HCT116 (cell line): ENCODE measurements at regions not wholly inside any gene's neighbourhood (a gene's known extent, or its start where the extent isn't known, plus 50 kb on each side); places are given as distances from the start of the nearest gene placed in this dataset.

Experiments used
- ATAC-seq: fragments of 200-7000 bp; cut with Tn5 transposase; 2 replicates; pipeline ENCODE4 v1.9.1; 2020; ENCODE audit warnings: mild to moderate bottlenecking, moderate library complexity
- BruUV-seq: library from RNA; stranded (reverse); fragments of 400-500 nt; replicated peaks from 2 replicates; lab custom pipeline; 2021; lab: Mats Ljungman, UMichigan
- CTCF ChIA-PET: fragments of 300-600 bp; sonication (Branson Sonifier 250); formaldehyde crosslinking; loops from one replicate; lab custom pipeline; 2021; ENCODE audit warnings: antibody characterized with exemption; lab: Charles Lee
- POLR2A ChIA-PET: fragments of 300-600, 350-600 bp; sonication (Branson Sonifier 250); formaldehyde crosslinking; loops from one replicate; lab custom pipeline; 2021; ENCODE audit warnings: antibody characterized with exemption; lab: Charles Lee
- RAD21 ChIA-PET, 2 experiments: fragments of 300-600 bp; sonication (Branson Sonifier 250); formaldehyde crosslinking; loops; one replicate each; lab custom pipeline; 2023; ENCODE audit warnings: low total read pairs in 2 of 2; ENCODE audit not compliant: uncharacterized antibody in 2 of 2, unreplicated experiment in 2 of 2, low non-redundant PET in 1 of 2; lab: Charles Lee
- DNase-seq: peaks from one replicate; pipeline ENCODE4 v3.0.0-alpha.2; 2010; ENCODE audit warnings: low read depth, low spot score
- H2AFZ ChIP-seq: fragments of 200-600 bp; shearing (Covaris generic), sonication (generic); 2 replicates; pipeline ENCODE4 v1.6.1; 2017; ENCODE audit warnings: low read depth, mixed run types, mixed read lengths, antibody characterized with exemption, low read length; ENCODE audit not compliant: poor library complexity, severe bottlenecking
- H3K27ac ChIP-seq: 2 replicates; pipeline ENCODE4 v1.5.1; 2012; ENCODE audit warnings: low read depth, low read length
- H3K27me3 ChIP-seq: fragments of 200-600 bp; sonication (generic); 2 replicates; pipeline ENCODE4 v1.6.1; 2016; ENCODE audit warnings: mixed run types, low read length, mixed read lengths; ENCODE audit not compliant: insufficient read depth
- H3K36me3 ChIP-seq, 2 experiments: fragments of 200-500 bp in 1 of 2; fragments of 200-600 bp in 1 of 2; sonication (Bioruptor generic) in 1 of 2; sonication (generic) in 1 of 2; 2 replicates each; pipeline versions ENCODE4 v1.5.1 to v1.6.1; 2014 to 2016; ENCODE audit warnings: low read length in 2 of 2, inconsistent platforms in 1 of 2, mixed read lengths in 1 of 2, mixed run types in 1 of 2; ENCODE audit not compliant: insufficient read depth in 2 of 2, control insufficient read depth in 1 of 2
- H3K4me1 ChIP-seq, 2 experiments: fragments of 200-600 bp in 1 of 2; sonication (generic) in 1 of 2; 2 replicates each; pipeline versions ENCODE4 v1.5.1 to v1.6.1; 2012 to 2017; ENCODE audit warnings: low read length in 2 of 2, inconsistent platforms in 1 of 2, mild to moderate bottlenecking in 1 of 2, mixed read lengths in 1 of 2, mixed run types in 1 of 2, moderate library complexity in 1 of 2; ENCODE audit not compliant: insufficient read depth in 2 of 2, control insufficient read depth in 1 of 2
- H3K4me2 ChIP-seq: fragments of 200-600 bp; sonication (generic); 2 replicates; pipeline ENCODE4 v1.6.1; 2017; ENCODE audit warnings: mixed run types, low read length, mixed read lengths
- H3K4me3 ChIP-seq, 2 experiments: fragments of 200-600 bp in 1 of 2; sonication (generic) in 1 of 2; replicated peaks in 1 of 2; 2 replicates each; pipeline ENCODE4 v1.5.1; 2011 to 2016; ENCODE audit warnings: low read length in 2 of 2, control low read depth in 1 of 2, low read depth in 1 of 2, mild to moderate bottlenecking in 1 of 2, mixed read lengths in 1 of 2, mixed run types in 1 of 2
- H3K79me2 ChIP-seq: fragments of 200-600 bp; sonication (generic); 2 replicates; pipeline ENCODE4 v1.6.1; 2017; ENCODE audit warnings: mild to moderate bottlenecking, mixed run types, low read length, moderate library complexity, mixed read lengths; ENCODE audit not compliant: insufficient read depth
- H3K9ac ChIP-seq: fragments of 200-600 bp; sonication (generic); 2 replicates; pipeline ENCODE4 v1.6.1; 2016; ENCODE audit warnings: low read length, mixed read lengths
- H3K9me2 ChIP-seq: fragments of 200-600 bp; sonication (generic), shearing (Covaris generic); 2 replicates; pipeline ENCODE4 v1.6.1; 2017; ENCODE audit warnings: mixed run types, mild to moderate bottlenecking, moderate library complexity; ENCODE audit not compliant: insufficient read depth
- H3K9me3 ChIP-seq, 2 experiments: fragments of 200-500 bp in 1 of 2; fragments of 200-600 bp in 1 of 2; sonication (Bioruptor generic) in 1 of 2; sonication (generic) in 1 of 2; 2 replicates each; pipeline ENCODE4 v1.6.1; 2014 to 2017; ENCODE audit warnings: low read length in 2 of 2, mixed read lengths in 2 of 2, inconsistent platforms in 1 of 2, low read depth in 1 of 2, mild to moderate bottlenecking in 1 of 2, mixed run types in 1 of 2, moderate library complexity in 1 of 2; ENCODE audit not compliant: control insufficient read depth in 1 of 2, insufficient read depth in 1 of 2
- H4K20me1 ChIP-seq: fragments of 200-600 bp; sonication (generic), shearing (Covaris generic); 2 replicates; pipeline ENCODE4 v1.6.1; 2017; ENCODE audit warnings: mixed run types, mild to moderate bottlenecking, moderate library complexity; ENCODE audit not compliant: insufficient read depth
- ATF3 ChIP-seq: IDR thresholded peaks from 2 replicates; pipeline ENCODE4 v1.6.1; 2012
- CTCF ChIP-seq, 3 experiments: fragments of 200-600 bp in 1 of 3; sonication (generic) in 1 of 3; IDR thresholded peaks in 2 of 3; conservative IDR thresholded peaks in 1 of 3; 2 replicates each; pipeline ENCODE4 v1.5.1; 2012 to 2017; ENCODE audit warnings: low read depth in 2 of 3, low read length in 2 of 3, antibody characterized with exemption in 1 of 3, borderline replicate concordance in 1 of 3, control low read depth in 1 of 3, mild to moderate bottlenecking in 1 of 3, mixed read lengths in 1 of 3, mixed run types in 1 of 3, moderate library complexity in 1 of 3; ENCODE audit not compliant: insufficient read depth in 1 of 3
- ELF1 ChIP-seq: IDR thresholded peaks from 2 replicates; pipeline ENCODE4 v1.6.1; 2012; ENCODE audit warnings: low read depth, borderline replicate concordance
- FOSL1 ChIP-seq: IDR thresholded peaks from 2 replicates; pipeline ENCODE4 v1.6.1; 2012; ENCODE audit warnings: low read depth
- JUND ChIP-seq: IDR thresholded peaks from 2 replicates; pipeline ENCODE4 v1.6.1; 2012
- MAX ChIP-seq: IDR thresholded peaks from 2 replicates; pipeline ENCODE4 v1.6.1; 2012
- POLR2A ChIP-seq: IDR thresholded peaks from 2 replicates; pipeline ENCODE4 v1.7.0; 2011; ENCODE audit warnings: borderline replicate concordance; ENCODE audit not compliant: insufficient read depth, insufficient read length; ENCODE audit errors: extremely low read depth
- POLR2AphosphoS5 ChIP-seq: IDR thresholded peaks from 2 replicates; pipeline ENCODE4 v1.6.1; 2011; ENCODE audit warnings: mild to moderate bottlenecking, low read depth, low read length, moderate library complexity
- REST ChIP-seq: IDR thresholded peaks from 2 replicates; pipeline ENCODE4 v1.6.1; 2012; ENCODE audit warnings: low read depth
- SIN3A ChIP-seq: IDR thresholded peaks from 2 replicates; pipeline ENCODE4 v1.6.1; 2012; ENCODE audit warnings: low read depth
- SP1 ChIP-seq: IDR thresholded peaks from 2 replicates; pipeline ENCODE4 v1.6.1; 2012; ENCODE audit warnings: low read depth
- SRF ChIP-seq: IDR thresholded peaks from 2 replicates; pipeline ENCODE4 v1.6.1; 2012; ENCODE audit warnings: low read depth
- TCF7L2 ChIP-seq: IDR thresholded peaks from 2 replicates; pipeline ENCODE4 v1.7.0; 2011; ENCODE audit warnings: borderline replicate concordance, inconsistent platforms; ENCODE audit not compliant: insufficient read depth, insufficient read length; ENCODE audit errors: extremely low read depth
- YY1 ChIP-seq: IDR thresholded peaks from 2 replicates; pipeline ENCODE4 v1.6.1; 2011; ENCODE audit warnings: low read length, low read depth, moderate library complexity, mild to moderate bottlenecking; ENCODE audit not compliant: insufficient replicate concordance; ENCODE audit errors: extremely low read depth
- ZBTB33 ChIP-seq: IDR thresholded peaks from 2 replicates; pipeline ENCODE4 v1.6.1; 2011; ENCODE audit warnings: mild to moderate bottlenecking, low read length, moderate library complexity; ENCODE audit not compliant: insufficient replicate concordance; ENCODE audit errors: extremely low read depth
- ZFX ChIP-seq: fragments of 450-650 bp; IDR thresholded peaks from 2 replicates; pipeline ENCODE4 v1.6.1; 2017
- ZNF274 ChIP-seq: fragments of 200-500 bp; sonication (Bioruptor generic); IDR thresholded peaks from 2 replicates; pipeline ENCODE4 v1.6.1; 2014; ENCODE audit warnings: mild to moderate bottlenecking, low read depth, low read length, inconsistent platforms
- intact Hi-C: fragments of 100-400 bp; cut with micrococcal nuclease; formaldehyde crosslinking; loops from 2 replicates; pipeline ENCODE4 v1.10.0; 2022

- intact Hi-C loops, result no loop called here
- Histone ChIP-seq H3K4me2 (no peak overlapping the region), H3K9ac (no peak overlapping the region), H3K79me2 (no peaks in the 10 kb centered on the region)
- no peak for ATAC-seq
- BruUV-seq, result no TSS peak
- POLR2A ChIA-PET, result no interaction called here
- no peak for DNase-seq
- TF ChIP-seq YY1, result no peak
- TF ChIP-seq ZFX, result no peak
- no peak for TF ChIP-seq ELF1
- no peak for TF ChIP-seq JUND
- no peak for TF ChIP-seq SP1
- TF ChIP-seq ATF3, result no peak
- no peak for TF ChIP-seq POLR2AphosphoS5
- no peak for TF ChIP-seq ZNF274
- TF ChIP-seq CTCF (IDR thresholded peaks at IDR 0.05 in 2 of 3, conservative IDR thresholded peaks at IDR 0.05 in 1 of 3; ENCODE audit: borderline replicate concordance in 1 of 3, insufficient read depth in 1 of 3, low read depth in 2 of 3, low read length in 2 of 3), result no peak
- TF ChIP-seq POLR2A, result no peak
- TF ChIP-seq SIN3A, result no peak
- TF ChIP-seq SRF, result no peak
- TF ChIP-seq ZBTB33, result no peak
- TF ChIP-seq MAX, result no peak
- TF ChIP-seq REST, result no peak
- TF ChIP-seq TCF7L2, result no peak
- no peak for TF ChIP-seq FOSL1
- TF ChIP-seq, all 23 proteins: peak for 0
- ChIA-PET RAD21 (no interaction called here), CTCF (no interaction called here)
- Histone ChIP-seq H3K4me3 (no peak overlapping the region), H3K4me1 (no peaks in the 10 kb centered on the region), H2AFZ (no peak overlapping the region), H3K27ac (no peak overlapping the region), H3K9me3 (no peaks in the 10 kb centered on the region), H4K20me1 (no peaks in the 10 kb centered on the region), H3K9me2 (no peaks in the 10 kb centered on the region), H3K27me3 (no peaks in the 10 kb centered on the region), H3K36me3 (no peaks in the 10 kb centered on the region)
These were observed 93.6 kb upstream of the ZNF462 start for GRCh38 chr9:106769331-106769730.
